GM19328 (cell line): ENCODE measurements at regions not wholly inside any gene's neighbourhood (a gene's known extent, or its start where the extent isn't known, plus 50 kb on each side); places are given as distances from the start of the nearest gene placed in this dataset.

ENCODE experiments used
- ATAC-seq: cut with Tn5 transposase; IDR thresholded peaks from one replicate; pipeline ENCODE4 v1.9.1; 2021; ENCODE audit warnings: mild to moderate bottlenecking, moderate library complexity; ENCODE audit not compliant: unreplicated experiment

- no peak for ATAC-seq
Measured at GRCh38 chr3:182185313-182185712, 473.6 kb downstream of the SOX2 start.

GRCh38 chr3:182190056-182190455 lies 478.3 kb downstream of the SOX2 start:
- no peak for ATAC-seq

GRCh38 chr3:182198345-182198744 lies 486.6 kb downstream of the SOX2 start:
- ATAC-seq, result no peak

DNA sequence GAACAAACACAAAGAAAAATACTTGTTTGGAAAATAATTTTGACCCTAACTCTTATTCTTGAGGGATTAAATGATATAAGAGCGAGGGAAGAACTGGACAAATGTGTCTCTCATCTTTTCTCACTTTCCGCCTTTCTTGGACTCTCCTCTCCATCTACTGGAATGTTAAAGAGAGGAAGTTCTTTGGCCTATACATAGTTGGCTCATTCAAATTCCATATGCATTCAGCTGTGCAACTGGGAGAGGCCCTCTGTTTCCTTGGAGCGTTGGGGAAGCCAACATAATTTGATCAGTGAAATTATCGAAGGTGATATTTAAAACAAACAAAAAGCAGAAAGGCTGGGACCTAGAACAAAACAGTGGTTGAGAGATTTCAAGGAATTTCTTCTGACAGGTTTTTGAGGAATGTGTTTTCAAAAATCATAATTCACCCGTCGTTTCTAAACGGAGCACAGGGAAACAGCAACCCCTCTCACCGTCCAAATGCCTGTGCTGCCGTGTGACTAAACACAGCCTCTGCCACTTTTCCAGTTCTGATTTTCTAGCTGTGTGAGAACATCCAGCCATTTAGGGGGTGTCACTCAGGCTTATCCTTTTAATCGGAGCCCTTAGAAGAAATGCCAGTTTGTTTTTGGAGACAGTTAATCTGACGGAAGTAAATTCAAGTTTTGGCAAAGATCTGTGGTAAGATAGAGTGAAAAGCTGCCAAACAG lies 489.9 kb downstream of the SOX2 start:
- ATAC-seq, result no peak

- no peak for ATAC-seq
Measured at GRCh38 chr3:182212479-182213076, 500.9 kb downstream of the SOX2 start.

GRCh38 chr3:182214416-182214815 lies 502.7 kb downstream of the SOX2 start:
- no peak for ATAC-seq

DNA sequence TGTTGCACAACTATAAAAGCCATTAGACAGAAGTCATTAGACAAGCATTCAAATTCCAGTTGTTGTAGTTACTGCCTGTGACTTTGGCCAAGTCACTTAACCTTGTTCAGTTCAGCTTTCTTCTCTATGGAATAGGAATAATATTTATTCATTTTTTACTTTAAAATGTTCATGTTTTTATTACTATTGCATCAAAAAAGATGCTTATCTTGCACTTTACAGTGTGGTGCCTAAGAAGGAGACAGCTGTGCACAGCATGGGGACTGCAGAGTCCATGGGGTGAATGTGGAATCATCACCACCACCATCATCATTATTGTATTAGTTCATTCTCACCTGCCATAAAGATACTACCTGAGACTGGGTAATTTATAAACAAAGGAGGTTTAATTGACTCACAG lies 504.2 kb downstream of the SOX2 start:
- no peak for ATAC-seq

DNA sequence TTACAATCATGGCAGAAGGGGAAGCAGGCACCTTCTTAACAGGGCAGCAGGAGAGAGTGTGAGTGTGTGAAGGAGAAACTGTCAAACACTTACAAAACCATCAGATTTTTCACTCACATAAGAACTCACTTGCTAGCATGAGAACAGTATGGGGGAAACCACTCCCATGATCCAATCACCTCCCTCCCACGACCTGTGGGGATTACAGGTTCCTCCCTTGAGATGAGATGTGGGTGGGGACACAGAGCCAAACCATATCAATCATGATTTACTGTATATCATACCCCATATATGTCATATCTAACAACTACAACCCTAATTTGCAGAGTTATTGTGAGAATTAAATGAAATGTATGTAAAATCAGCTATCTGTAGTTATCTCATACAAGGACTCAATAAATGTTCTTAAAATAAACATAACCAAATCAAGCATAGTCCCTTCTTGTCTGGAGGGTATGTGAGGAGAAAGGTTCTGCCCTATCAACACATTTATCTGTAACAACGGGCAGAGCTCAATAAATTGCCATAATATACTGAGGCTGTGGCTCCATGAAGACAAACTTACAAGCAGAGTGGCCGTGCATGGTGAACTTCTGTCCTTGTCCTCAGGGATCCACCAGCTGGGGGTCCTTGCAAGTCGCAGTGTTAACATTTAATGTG lies 504.7 kb downstream of the SOX2 start:
- no peak for ATAC-seq

DNA sequence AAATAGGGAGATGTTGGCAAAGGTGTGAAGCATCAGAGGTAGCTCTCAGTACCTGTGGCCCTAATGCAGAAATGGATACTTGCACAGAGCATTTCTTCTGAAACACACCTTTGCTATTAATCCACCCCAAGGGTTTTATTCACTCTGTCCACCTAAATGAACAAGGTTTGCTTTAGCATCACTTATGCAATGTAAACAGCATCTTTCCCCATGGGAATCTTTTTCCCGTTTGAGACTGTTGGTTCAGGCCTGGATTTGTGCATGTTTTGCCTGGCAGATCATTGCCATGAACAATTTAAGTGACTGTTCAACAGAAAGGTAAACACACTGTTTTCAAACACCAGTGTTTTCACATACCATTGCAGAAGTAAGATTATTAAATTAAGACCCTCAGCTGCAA lies 508.3 kb downstream of the SOX2 start:
- ATAC-seq, result no peak

DNA sequence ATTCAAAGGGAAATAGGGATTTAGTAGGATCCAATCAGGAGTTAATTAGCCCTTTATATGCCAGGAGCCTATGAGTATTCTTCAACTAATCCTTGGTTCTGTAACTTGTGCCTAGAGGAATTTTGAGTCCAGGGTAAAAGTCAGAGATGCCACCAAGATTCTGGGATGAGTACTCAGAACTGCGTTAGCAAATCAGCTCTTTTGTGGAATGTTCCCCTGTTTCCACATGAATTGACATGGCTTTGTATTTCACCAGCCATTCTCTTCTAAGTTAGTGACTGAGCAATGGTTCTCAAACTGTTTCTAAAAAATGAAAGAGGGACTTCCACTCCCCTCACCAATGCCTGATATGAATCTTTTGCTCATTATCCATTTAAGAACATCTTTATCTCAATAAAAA lies 508.7 kb downstream of the SOX2 start:
- no peak for ATAC-seq

GRCh38 chr3:182226995-182227394 lies 515.3 kb downstream of the SOX2 start:
- ATAC-seq, result no peak

- no peak for ATAC-seq
Measured at GRCh38 chr3:182233405-182233804, 521.7 kb downstream of the SOX2 start.

- ATAC-seq, result no peak
Measured at GRCh38 chr3:182233957-182234356, 522.2 kb downstream of the SOX2 start.

- no peak for ATAC-seq
Measured at GRCh38 chr3:182234881-182235280, 523.2 kb downstream of the SOX2 start.

DNA sequence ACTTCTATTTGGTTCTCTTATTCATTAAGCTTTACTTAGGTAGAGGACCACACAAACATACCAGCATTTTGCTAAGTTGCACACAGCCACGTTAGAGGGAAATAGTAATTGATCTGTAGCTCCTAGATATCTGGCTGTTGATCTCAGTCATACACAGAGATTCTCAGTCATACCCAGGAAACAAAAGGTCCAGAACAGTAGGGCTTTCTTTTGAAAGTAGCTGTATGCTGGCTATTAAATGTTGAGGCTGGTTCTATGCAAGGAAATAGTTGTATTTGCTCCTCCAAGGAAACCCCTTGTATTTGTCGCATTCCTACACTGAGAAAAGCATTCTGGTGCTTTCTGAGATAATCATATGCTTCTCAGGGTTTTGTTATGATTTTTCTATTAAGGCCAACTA lies 523.8 kb downstream of the SOX2 start:
- ATAC-seq, result no peak

DNA sequence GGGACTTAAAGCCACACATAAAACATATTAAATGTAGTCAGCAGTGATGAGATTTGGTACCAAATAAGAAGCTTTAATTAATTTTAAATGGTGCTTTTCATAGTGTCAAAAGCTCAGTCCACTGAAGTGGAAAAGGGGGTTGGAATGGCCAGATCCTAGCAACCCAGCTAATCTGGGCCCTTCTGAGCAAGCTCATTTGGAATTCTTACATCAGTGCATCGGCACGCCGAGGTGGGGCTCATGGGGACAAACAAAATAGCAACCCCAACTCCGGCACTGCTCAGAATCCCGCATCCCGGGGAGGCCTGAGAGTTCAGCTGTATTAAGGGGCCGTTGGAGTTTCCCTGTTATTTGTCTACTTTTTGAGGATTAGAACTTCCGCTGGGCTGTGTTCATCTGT lies 526.4 kb downstream of the SOX2 start:
- no peak for ATAC-seq

DNA sequence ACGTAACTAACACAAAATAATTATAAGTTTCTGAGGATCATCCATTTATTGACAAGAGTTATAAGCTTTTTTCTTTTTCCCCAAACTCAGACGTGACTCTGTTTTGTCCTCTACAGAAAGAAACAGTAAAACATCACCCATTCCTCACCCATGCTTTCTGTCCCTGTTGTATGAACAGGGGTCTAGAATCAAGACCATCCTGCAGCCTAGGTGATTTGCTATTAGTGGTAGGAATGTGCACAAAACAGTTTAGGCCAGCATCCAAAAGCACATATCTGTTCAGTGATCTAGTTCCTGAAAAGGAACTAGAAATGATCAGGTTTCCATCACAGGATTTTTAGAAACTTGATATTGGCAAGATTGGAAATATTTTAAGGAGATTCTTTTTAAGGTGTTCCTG lies 527.6 kb downstream of the SOX2 start:
- ATAC-seq, result no peak

- ATAC-seq, result no peak
Measured at GRCh38 chr3:182240474-182240873, 528.7 kb downstream of the SOX2 start.

GRCh38 chr3:182241196-182241765 lies 529.6 kb downstream of the SOX2 start:
- ATAC-seq, result no peak

GRCh38 chr3:182241766-182242488 lies 530.2 kb downstream of the SOX2 start:
- no peak for ATAC-seq

- no peak for ATAC-seq
Measured at GRCh38 chr3:182242489-182242942, 530.8 kb downstream of the SOX2 start.
